Fibroblast of lung (primary cell): ENCODE measurements at regions not wholly inside any gene's neighbourhood (a gene's known extent, or its start where the extent isn't known, plus 50 kb on each side); places are given as distances from the start of the nearest gene placed in this dataset.

Source experiments
- DNase-seq, 2 donors: peaks; one replicate each; pipeline versions ENCODE4 v3.0.0 to v3.0.0-alpha.2; 2010; ENCODE audit warnings: low read depth in 2 of 2
- H2AFZ ChIP-seq: 2 replicates; pipeline ENCODE4 v1.5.1; 2012; ENCODE audit warnings: low read length, control low read depth, inconsistent platforms
- H3K27ac ChIP-seq: 2 replicates; pipeline ENCODE4 v1.5.1; 2011; ENCODE audit warnings: low read length, control low read depth; ENCODE audit not compliant: insufficient read depth
- H3K27me3 ChIP-seq: 2 replicates; pipeline ENCODE4 v1.5.1; 2011; ENCODE audit warnings: mild to moderate bottlenecking, low read length; ENCODE audit not compliant: control insufficient read depth, insufficient read depth
- H3K36me3 ChIP-seq: 2 replicates; pipeline ENCODE4 v1.5.1; 2011; ENCODE audit warnings: low read length; ENCODE audit not compliant: control insufficient read depth, insufficient read depth
- H3K4me1 ChIP-seq: 2 replicates; pipeline ENCODE4 v1.5.1; 2011; ENCODE audit warnings: low read length; ENCODE audit not compliant: control insufficient read depth, insufficient read depth; ENCODE audit errors: extremely low read depth
- H3K4me2 ChIP-seq: 2 replicates; pipeline ENCODE4 v1.5.1; 2011; ENCODE audit warnings: low read length, control low read depth; ENCODE audit not compliant: insufficient read depth; ENCODE audit errors: extremely low read depth
- H3K4me3 ChIP-seq, 4 experiments: fragments of 200-600 bp in 1 of 4; sonication (generic) in 1 of 4; replicated peaks in 1 of 4; 2 replicates each; pipeline ENCODE4 v1.5.1; 2011 to 2016; ENCODE audit warnings: low read length in 4 of 4, low read depth in 3 of 4, mild to moderate bottlenecking in 3 of 4, control low read depth in 2 of 4, inconsistent platforms in 1 of 4, mixed read lengths in 1 of 4; ENCODE audit not compliant: insufficient read depth in 1 of 4; ENCODE audit errors: control extremely low read depth in 1 of 4
- H3K79me2 ChIP-seq: 2 replicates; pipeline ENCODE4 v1.5.1; 2012; ENCODE audit warnings: mild to moderate bottlenecking, low read length, inconsistent platforms; ENCODE audit not compliant: control insufficient read depth, insufficient read depth
- H3K9ac ChIP-seq: 2 replicates; pipeline ENCODE4 v1.5.1; 2011; ENCODE audit warnings: mild to moderate bottlenecking, low read length, control low read depth; ENCODE audit not compliant: insufficient read depth
- H3K9me3 ChIP-seq: 2 replicates; pipeline ENCODE4 v1.5.1; 2012; ENCODE audit warnings: low read depth, low read length; ENCODE audit not compliant: control insufficient read depth, insufficient read depth
- H4K20me1 ChIP-seq: 2 replicates; pipeline ENCODE4 v1.5.1; 2011; ENCODE audit warnings: low read length; ENCODE audit not compliant: control insufficient read depth, insufficient read depth; ENCODE audit errors: extremely low read depth
- EZH2 ChIP-seq: IDR thresholded peaks from 2 replicates; pipeline ENCODE4 v1.5.1; 2012; ENCODE audit warnings: low read length, control low read depth, mild to moderate bottlenecking; ENCODE audit errors: missing control alignments
- TF ChIP-seq, protein P1 (sequence below), 2 donors: IDR thresholded peaks in 1 of 2; conservative IDR thresholded peaks in 1 of 2; 1 replicate in 1 of 2; 2 replicates in 1 of 2; pipeline ENCODE4 v1.5.1; 2011 to 2012; ENCODE audit warnings: low read length in 2 of 2, control low read depth in 1 of 2, inconsistent platforms in 1 of 2, low read depth in 1 of 2, mild to moderate bottlenecking in 1 of 2

DNA sequence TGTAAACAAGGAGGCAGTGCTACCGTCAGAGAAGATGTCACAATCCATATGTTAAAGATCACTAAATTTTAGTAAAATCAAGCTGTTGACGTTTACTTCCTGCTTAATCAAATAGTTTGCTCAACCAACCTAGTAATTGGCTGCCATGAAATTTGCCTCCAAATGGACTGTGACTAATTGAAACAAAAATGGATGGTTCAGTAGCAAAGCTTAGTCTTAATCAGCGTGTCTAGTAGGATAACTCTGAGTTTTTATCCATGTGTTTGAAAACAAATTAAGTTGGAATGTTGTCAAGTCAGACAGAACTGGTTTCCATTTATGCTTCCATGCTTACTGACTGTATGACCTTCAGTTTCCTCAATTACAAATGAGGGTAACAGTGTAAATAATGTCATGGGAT is 1456.7 kb upstream of the CELF2 start:
- H3K27ac ChIP-seq, result no peak overlapping the region
- TF ChIP-seq EZH2, result no peak
- TF ChIP-seq, protein P1, sequence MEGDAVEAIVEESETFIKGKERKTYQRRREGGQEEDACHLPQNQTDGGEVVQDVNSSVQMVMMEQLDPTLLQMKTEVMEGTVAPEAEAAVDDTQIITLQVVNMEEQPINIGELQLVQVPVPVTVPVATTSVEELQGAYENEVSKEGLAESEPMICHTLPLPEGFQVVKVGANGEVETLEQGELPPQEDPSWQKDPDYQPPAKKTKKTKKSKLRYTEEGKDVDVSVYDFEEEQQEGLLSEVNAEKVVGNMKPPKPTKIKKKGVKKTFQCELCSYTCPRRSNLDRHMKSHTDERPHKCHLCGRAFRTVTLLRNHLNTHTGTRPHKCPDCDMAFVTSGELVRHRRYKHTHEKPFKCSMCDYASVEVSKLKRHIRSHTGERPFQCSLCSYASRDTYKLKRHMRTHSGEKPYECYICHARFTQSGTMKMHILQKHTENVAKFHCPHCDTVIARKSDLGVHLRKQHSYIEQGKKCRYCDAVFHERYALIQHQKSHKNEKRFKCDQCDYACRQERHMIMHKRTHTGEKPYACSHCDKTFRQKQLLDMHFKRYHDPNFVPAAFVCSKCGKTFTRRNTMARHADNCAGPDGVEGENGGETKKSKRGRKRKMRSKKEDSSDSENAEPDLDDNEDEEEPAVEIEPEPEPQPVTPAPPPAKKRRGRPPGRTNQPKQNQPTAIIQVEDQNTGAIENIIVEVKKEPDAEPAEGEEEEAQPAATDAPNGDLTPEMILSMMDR (conservative IDR thresholded peaks at IDR 0.05 in 1 of 2, IDR thresholded peaks at IDR 0.05 in 1 of 2; ENCODE audit: low read depth in 1 of 2, low read length in 2 of 2), result no peak
- H3K9ac ChIP-seq, result no peak overlapping the region
- DNase-seq, result no peak
- H3K79me2 ChIP-seq, result no peaks in the 10 kb centered on the region
- H3K4me2 ChIP-seq, result no peak overlapping the region
- H3K4me3 ChIP-seq, result no peak overlapping the region
- H3K27me3 ChIP-seq, result no peaks in the 10 kb centered on the region
- no peaks in the 10 kb centered on the region for H3K4me1 ChIP-seq
- H3K9me3 ChIP-seq, result no peaks in the 10 kb centered on the region
- no peak overlapping the region for H2AFZ ChIP-seq
- H3K36me3 ChIP-seq, result no peaks in the 10 kb centered on the region
- H4K20me1 ChIP-seq, result no peaks in the 10 kb centered on the region

DNA sequence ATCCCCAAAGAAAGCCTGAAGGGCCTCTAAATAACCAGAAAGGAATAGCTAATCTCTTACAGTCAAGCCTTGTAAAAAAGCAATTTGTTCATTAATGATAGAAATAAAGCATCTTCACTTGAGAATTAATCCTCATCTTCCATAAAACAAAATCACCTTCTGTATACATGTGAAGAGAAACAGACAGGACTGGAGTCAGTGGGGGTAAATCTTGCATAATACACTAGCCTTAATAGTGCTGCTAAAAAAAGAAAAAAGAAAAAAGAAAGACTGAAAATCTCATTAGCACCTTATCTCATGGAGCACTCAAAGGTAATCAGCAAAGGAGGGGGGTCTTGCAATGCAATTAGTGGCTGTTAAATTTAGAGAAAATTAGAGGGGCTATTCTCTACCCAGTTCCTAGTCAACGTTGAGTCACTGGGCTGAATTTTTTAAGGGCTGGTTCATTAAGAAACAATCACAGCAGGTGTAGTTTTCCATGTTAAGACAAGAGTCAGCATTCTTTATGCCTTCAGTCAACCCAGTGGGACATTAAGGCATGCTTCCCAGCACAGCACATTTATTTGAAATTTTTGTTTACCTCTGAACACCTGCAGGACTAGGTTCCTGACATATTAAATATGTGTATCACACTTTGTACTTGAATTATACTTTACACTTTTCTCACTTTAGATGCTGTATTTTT is 1455.7 kb upstream of the CELF2 start:
- H3K4me1 ChIP-seq, result no peaks in the 10 kb centered on the region
- DNase-seq, result no peak
- H3K4me3 ChIP-seq, result no peak overlapping the region
- no peaks in the 10 kb centered on the region for H3K27me3 ChIP-seq
- H3K9ac ChIP-seq, result no peak overlapping the region
- no peak overlapping the region for H2AFZ ChIP-seq
- H3K79me2 ChIP-seq, result no peaks in the 10 kb centered on the region
- H3K4me2 ChIP-seq, result no peak overlapping the region
- H3K9me3 ChIP-seq, result no peaks in the 10 kb centered on the region
- TF ChIP-seq, protein P1 (conservative IDR thresholded peaks at IDR 0.05 in 1 of 2, IDR thresholded peaks at IDR 0.05 in 1 of 2; ENCODE audit: low read depth in 1 of 2, low read length in 2 of 2), result no peak
- TF ChIP-seq EZH2, result no peak
- H3K36me3 ChIP-seq, result no peaks in the 10 kb centered on the region
- H3K27ac ChIP-seq, result no peak overlapping the region
- no peaks in the 10 kb centered on the region for H4K20me1 ChIP-seq

DNA sequence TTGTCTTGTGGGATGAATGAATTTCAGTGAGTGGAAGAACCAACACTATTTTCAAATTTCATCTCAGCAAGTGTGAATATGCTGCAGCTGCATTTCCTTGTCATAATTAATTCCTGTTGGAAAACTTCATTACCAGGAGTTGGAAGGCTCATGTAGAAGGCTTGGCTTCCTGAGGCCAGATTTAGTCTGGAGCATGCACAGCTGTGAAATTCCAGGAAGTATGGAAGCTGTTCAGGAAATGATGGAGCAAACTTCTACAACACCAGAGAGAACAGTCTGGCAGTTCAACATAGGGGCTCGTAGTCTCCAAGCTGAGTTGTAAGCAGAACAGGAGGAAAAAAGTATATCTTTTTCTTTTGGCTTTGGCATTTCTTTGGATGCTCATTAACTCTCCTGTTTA is 1439.9 kb upstream of the CELF2 start:
- no peak overlapping the region for H3K4me3 ChIP-seq
- TF ChIP-seq, protein P1 (conservative IDR thresholded peaks at IDR 0.05 in 1 of 2, IDR thresholded peaks at IDR 0.05 in 1 of 2; ENCODE audit: low read depth in 1 of 2, low read length in 2 of 2), result no peak
- no peak for TF ChIP-seq EZH2
- DNase-seq, result no peak

More for the DNA sequence above, 1439.9 kb upstream of the CELF2 start:
- Histone ChIP-seq H3K9ac (no peak overlapping the region), H3K27me3 (no peaks in the 10 kb centered on the region), H4K20me1 (no peaks in the 10 kb centered on the region), H3K36me3 (no peaks in the 10 kb centered on the region), H3K4me1 (no peaks in the 10 kb centered on the region), H3K27ac (no peak overlapping the region), H3K79me2 (no peaks in the 10 kb centered on the region), H3K9me3 (no peaks in the 10 kb centered on the region), H3K4me2 (no peak overlapping the region), H2AFZ (no peak overlapping the region)
